OCI-LY3 (cell line): ENCODE measurements at regions not wholly inside any gene's neighbourhood (a gene's known extent, or its start where the extent isn't known, plus 50 kb on each side); places are given as distances from the start of the nearest gene placed in this dataset.

Experiments
- H2AFZ ChIP-seq: fragments of 200-600, 300-600 bp; shearing (Covaris generic); 2 replicates; pipeline ENCODE4 v1.6.0; 2014; ENCODE audit warnings: antibody characterized with exemption, low read depth, low read length
- H3K27ac ChIP-seq: fragments of 200-600, 300-600 bp; sonication (generic); 2 replicates; pipeline ENCODE4 v1.5.1; 2014; ENCODE audit warnings: mild to moderate bottlenecking, low read length, moderate library complexity, mixed read lengths
- H3K27me3 ChIP-seq: fragments of 200-600, 300-600 bp; sonication (generic); 2 replicates; pipeline ENCODE4 v1.6.1; 2014; ENCODE audit warnings: low read depth, low read length, mixed read lengths
- H3K36me3 ChIP-seq: fragments of 200-600, 300-600 bp; sonication (generic); replicated peaks from 2 replicates; pipeline ENCODE3; 2014; ENCODE audit warnings: low read depth, low read length, mixed read lengths
- H3K4me1 ChIP-seq: fragments of 300-600, 200-600 bp; sonication (generic); 2 replicates; pipeline ENCODE4 v1.6.1; 2014; ENCODE audit warnings: low read length, mixed read lengths
- H3K4me2 ChIP-seq: fragments of 200-600, 300-600 bp; sonication (generic); 2 replicates; pipeline ENCODE4 v1.6.1; 2014; ENCODE audit warnings: low read length, mixed read lengths
- H3K4me3 ChIP-seq: fragments of 300-600, 200-600 bp; sonication (generic); 2 replicates; pipeline ENCODE4 v1.5.1; 2014; ENCODE audit warnings: antibody characterized with exemption, mild to moderate bottlenecking, low read length, moderate library complexity
- H3K79me2 ChIP-seq: fragments of 300-600, 200-600 bp; shearing (Covaris generic); 2 replicates; pipeline ENCODE4 v1.6.1; 2014; ENCODE audit warnings: mild to moderate bottlenecking, low read length, mixed read lengths
- H3K9ac ChIP-seq: fragments of 300-600, 200-600 bp; shearing (Covaris generic); 2 replicates; pipeline ENCODE4 v1.6.0; 2014; ENCODE audit warnings: mild to moderate bottlenecking, low read length, moderate library complexity
- H3K9me3 ChIP-seq: fragments of 200-600, 300-600 bp; shearing (Covaris generic); 2 replicates; pipeline ENCODE4 v1.6.1; 2014; ENCODE audit warnings: low read length, mixed read lengths; ENCODE audit not compliant: insufficient read depth
- H4K20me1 ChIP-seq: fragments of 200-600, 300-600 bp; sonication (generic); 2 replicates; pipeline ENCODE4 v1.6.1; 2016; ENCODE audit warnings: low read length, mixed read lengths; ENCODE audit not compliant: insufficient read depth
- CTCF ChIP-seq: fragments of 200-600, 300-600 bp; sonication (generic); IDR thresholded peaks from 2 replicates; pipeline ENCODE4 v1.5.1; 2014; ENCODE audit warnings: antibody characterized with exemption, low read length, low read depth
- EZH2phosphoT487 ChIP-seq: fragments of 200-600 bp; shearing (Covaris generic); IDR thresholded peaks from 2 replicates; pipeline ENCODE4 v1.6.1; 2018; ENCODE audit warnings: antibody characterized with exemption, mixed run types, low read depth

- no peaks in the 10 kb centered on the region for H3K4me1 ChIP-seq
- no peaks in the 10 kb centered on the region for H4K20me1 ChIP-seq
- H3K36me3 ChIP-seq = no peaks in the 10 kb centered on the region
- H3K79me2 ChIP-seq = no peaks in the 10 kb centered on the region
- no peak overlapping the region for H2AFZ ChIP-seq
- H3K9ac ChIP-seq = no peak overlapping the region
- H3K4me2 ChIP-seq = no peak overlapping the region
- no peaks in the 10 kb centered on the region for H3K9me3 ChIP-seq
- TF ChIP-seq CTCF = no peak
- no peak for TF ChIP-seq EZH2phosphoT487
- H3K4me3 ChIP-seq = no peak overlapping the region
- H3K27ac ChIP-seq = no peak overlapping the region
- no peaks in the 10 kb centered on the region for H3K27me3 ChIP-seq
These were observed 184.5 kb downstream of the CLCN4 start for GRCh38 chrX:10341309-10341708.

- H3K27me3 ChIP-seq = no peaks in the 10 kb centered on the region
- TF ChIP-seq CTCF (no peak), EZH2phosphoT487 (no peak)
- no peak overlapping the region for H3K27ac ChIP-seq
- no peaks in the 10 kb centered on the region for H3K79me2 ChIP-seq
- no peak overlapping the region for H3K4me2 ChIP-seq
- H3K4me1 ChIP-seq = no peaks in the 10 kb centered on the region
- H3K9ac ChIP-seq = no peak overlapping the region
- no peaks in the 10 kb centered on the region for H3K36me3 ChIP-seq
- no peak overlapping the region for H2AFZ ChIP-seq
- no peaks in the 10 kb centered on the region for H3K9me3 ChIP-seq
- no peaks in the 10 kb centered on the region for H4K20me1 ChIP-seq
- H3K4me3 ChIP-seq = no peak overlapping the region
These were observed 193.4 kb downstream of the CLCN4 start for GRCh38 chrX:10350221-10350620.

DNA sequence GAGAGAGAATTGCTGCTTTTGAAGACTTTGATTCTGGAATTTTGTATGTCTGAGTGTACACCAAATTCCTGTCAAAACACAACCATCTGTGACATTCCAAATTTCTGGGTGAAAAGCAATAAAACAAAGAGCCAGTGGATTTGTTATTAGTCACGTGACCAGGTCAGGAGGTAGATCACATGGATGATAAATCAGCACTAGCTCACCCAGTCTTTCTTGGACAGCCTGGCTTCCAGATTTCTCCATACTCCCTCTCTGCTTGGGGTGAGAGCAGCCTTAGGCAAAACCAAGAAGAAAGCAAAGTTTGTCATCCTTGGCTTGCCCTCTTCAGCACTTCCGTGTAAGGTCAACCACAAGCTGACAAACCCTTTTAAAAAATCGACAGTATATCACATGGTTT lies 194.2 kb downstream of the CLCN4 start:
- Histone ChIP-seq H3K9me3 (no peaks in the 10 kb centered on the region), H2AFZ (no peak overlapping the region), H3K9ac (no peak overlapping the region), H3K36me3 (no peaks in the 10 kb centered on the region), H4K20me1 (no peaks in the 10 kb centered on the region), H3K27ac (no peak overlapping the region), H3K79me2 (no peaks in the 10 kb centered on the region), H3K4me1 (no peaks in the 10 kb centered on the region), H3K27me3 (no peaks in the 10 kb centered on the region), H3K4me3 (no peak overlapping the region), H3K4me2 (no peak overlapping the region)
- no peak for TF ChIP-seq EZH2phosphoT487
- TF ChIP-seq CTCF = no peak

- H3K4me2 ChIP-seq = no peak overlapping the region
These were observed 195.8 kb downstream of the CLCN4 start for GRCh38 chrX:10352536-10352935.

More at GRCh38 chrX:10352536-10352935, 195.8 kb downstream of the CLCN4 start:
- no peaks in the 10 kb centered on the region for H3K4me1 ChIP-seq
- H3K4me3 ChIP-seq = no peak overlapping the region
- H4K20me1 ChIP-seq = no peaks in the 10 kb centered on the region
- H3K27me3 ChIP-seq = no peaks in the 10 kb centered on the region; the same call in 1 of the 2 replicates
- H3K27ac ChIP-seq = no peak overlapping the region
- TF ChIP-seq CTCF = no peak
- TF ChIP-seq EZH2phosphoT487 = no peak
- no peaks in the 10 kb centered on the region for H3K9me3 ChIP-seq
- H2AFZ ChIP-seq = no peak overlapping the region
- no peak overlapping the region for H3K9ac ChIP-seq
- no peaks in the 10 kb centered on the region for H3K79me2 ChIP-seq
- H3K36me3 ChIP-seq = no peaks in the 10 kb centered on the region
